HepG2 (cell line): ENCODE measurements at regions not wholly inside any gene's neighbourhood (a gene's known extent, or its start where the extent isn't known, plus 50 kb on each side); places are given as distances from the start of the nearest gene placed in this dataset.

Source experiments
- ATAC-seq: fragments of 200-7000 bp; cut with Tn5 transposase; 3 replicates; pipeline ENCODE4 v1.9.1; 2020; ENCODE audit warnings: mild to moderate bottlenecking, moderate library complexity
- BruUV-seq: library from RNA; stranded (reverse); fragments of 400-500 nt; replicated peaks from 2 replicates; lab custom pipeline; 2021; lab: Mats Ljungman, UMichigan
- CTCF ChIA-PET: fragments of 300-600 bp; formaldehyde crosslinking; extraction: SDS; loops from one replicate; lab custom pipeline; 2021; ENCODE audit warnings: low total read pairs, inconsistent platforms, low intra/inter-chr PET ratio; lab: Yijun Ruan, JAX
- POLR2A ChIA-PET: fragments of 350-600 bp; sonication (Branson Sonifier 250); formaldehyde crosslinking; loops from one replicate; lab custom pipeline; 2020; ENCODE audit warnings: antibody characterized with exemption, inconsistent platforms; lab: Yijun Ruan, JAX
- DNase-seq: peaks from one replicate; pipeline ENCODE4 v3.0.0-alpha.2; 2015; ENCODE audit warnings: low spot score
- FAIRE-seq: peaks from 3 replicates; lab custom pipeline; 2011; peaks lifted over from hg19 to GRCh38; lab: Jason Lieb, UNC
- H2AFZ ChIP-seq: one replicate; pipeline ENCODE4 v1.6.1; 2011; ENCODE audit warnings: low read length, inconsistent platforms
- H3K27ac ChIP-seq: fragments of 300-600 bp; 3 replicates; pipeline ENCODE4 v1.8.0; 2011; ENCODE audit warnings: mixed run types, mild to moderate bottlenecking, mixed read lengths, low read length, inconsistent platforms; ENCODE audit not compliant: insufficient read depth; ENCODE audit errors: extremely low read length
- H3K27me3 ChIP-seq, 2 experiments: fragments of 200-600 bp in 1 of 2; 2 replicates in 1 of 2; 3 replicates in 1 of 2; pipeline versions ENCODE4 v1.6.0 to v1.8.0; 2011; ENCODE audit warnings: low read length in 2 of 2, mild to moderate bottlenecking in 2 of 2, moderate library complexity in 2 of 2, inconsistent platforms in 1 of 2; ENCODE audit not compliant: insufficient read depth in 2 of 2, control insufficient read depth in 1 of 2
- H3K36me3 ChIP-seq, 2 experiments: fragments of 200-600 bp in 1 of 2; replicated peaks in 1 of 2; 2 replicates in 1 of 2; 3 replicates in 1 of 2; pipeline versions ENCODE4 v1.5.1 to v1.8.0; 2011; ENCODE audit warnings: low read length in 2 of 2, inconsistent platforms in 1 of 2; ENCODE audit not compliant: insufficient read depth in 2 of 2, control insufficient read depth in 1 of 2
- H3K4me1 ChIP-seq: 2 replicates; pipeline ENCODE4 v1.5.1; 2012; ENCODE audit warnings: low read length, inconsistent platforms; ENCODE audit not compliant: insufficient read depth
- H3K4me2 ChIP-seq: 2 replicates; pipeline ENCODE4 v1.6.0; 2011; ENCODE audit warnings: low read depth, low read length, inconsistent platforms
- H3K4me3 ChIP-seq, 3 experiments: fragments of 200-600 bp in 1 of 3; sonication (generic), shearing (Covaris generic) in 1 of 3; replicated peaks in 1 of 3; 2 replicates each; pipeline ENCODE4 v1.5.1; 2011 to 2016; ENCODE audit warnings: low read length in 3 of 3, inconsistent platforms in 2 of 3, low read depth in 2 of 3, mild to moderate bottlenecking in 2 of 3, control low read depth in 1 of 3, mixed read lengths in 1 of 3; ENCODE audit not compliant: insufficient read depth in 1 of 3
- H3K79me2 ChIP-seq: one replicate; pipeline ENCODE4 v1.6.1; 2011; ENCODE audit warnings: low read length, inconsistent platforms; ENCODE audit not compliant: insufficient read depth
- H3K9ac ChIP-seq: 2 replicates; pipeline ENCODE4 v1.6.0; 2011; ENCODE audit warnings: mild to moderate bottlenecking, low read depth, low read length, inconsistent platforms; ENCODE audit not compliant: insufficient read depth
- H3K9me3 ChIP-seq: 2 replicates; pipeline ENCODE4 v1.5.1; 2012; ENCODE audit warnings: mild to moderate bottlenecking, low read length
- H4K20me1 ChIP-seq: 2 replicates; pipeline ENCODE4 v1.6.0; 2011; ENCODE audit warnings: inconsistent platforms, mild to moderate bottlenecking, low read length, moderate library complexity; ENCODE audit not compliant: insufficient read depth
- ASH2L ChIP-seq: fragments of 300-600, 200-600 bp; sonication (generic); IDR thresholded peaks from 2 replicates; pipeline ENCODE4 v1.7.0; 2017; ENCODE audit warnings: low read depth, mild to moderate bottlenecking, moderate library complexity, mixed read lengths, low read length; ENCODE audit not compliant: insufficient read length
- BCL3 ChIP-seq: sonication (generic); formaldehyde crosslinking; IDR thresholded peaks from 2 replicates; pipeline ENCODE4 v1.5.1; 2020; ENCODE audit warnings: mild to moderate bottlenecking, missing genetic modification reagents, moderate library complexity
- IRF9 ChIP-seq: sonication (generic); formaldehyde crosslinking; IDR thresholded peaks from 2 replicates; pipeline ENCODE4 v1.8.0; 2022; ENCODE audit warnings: missing genetic modification reagents, mild to moderate bottlenecking, borderline replicate concordance
- MAFF ChIP-seq: IDR thresholded peaks from 2 replicates; pipeline ENCODE4 v1.6.1; 2011; ENCODE audit warnings: low read depth, low read length, improper control_type of control experiment
- MAFK ChIP-seq, 2 experiments: IDR thresholded peaks in 1 of 2; conservative IDR thresholded peaks in 1 of 2; 2 replicates each; pipeline ENCODE4 v1.6.1; 2011; ENCODE audit warnings: improper control_type of control experiment in 2 of 2, low read length in 2 of 2
- NFE2L2 ChIP-seq: fragments of 150-350 bp; IDR thresholded peaks from 2 replicates; pipeline ENCODE4 v1.6.1; 2014; ENCODE audit warnings: low read length
- PCBP2 ChIP-seq: fragments of 200-400 bp; formaldehyde crosslinking; optimal IDR thresholded peaks from 2 replicates; pipeline ENCODE3; 2018; ENCODE audit warnings: low read length, low read depth; ENCODE audit not compliant: poor library complexity, severe bottlenecking
- SMARCE1 ChIP-seq: fragments of 450-650 bp; IDR thresholded peaks from 2 replicates; pipeline ENCODE4 v1.6.1; 2017; ENCODE audit warnings: borderline replicate concordance
- TAF15 ChIP-seq: fragments of 200-400 bp; formaldehyde crosslinking; IDR thresholded peaks from one replicate; pipeline ENCODE4 v1.6.1; 2018; ENCODE audit warnings: mild to moderate bottlenecking, low read depth, low read length; ENCODE audit not compliant: poor library complexity, severe bottlenecking
- TP53 ChIP-seq: sonication (generic); formaldehyde crosslinking; conservative IDR thresholded peaks from 2 replicates; pipeline ENCODE4 v1.4.0; 2020; ENCODE audit warnings: missing genetic modification reagents
- YY1 ChIP-seq: IDR thresholded peaks from 2 replicates; pipeline ENCODE4 v1.6.1; 2011; ENCODE audit warnings: low read length, low read depth, moderate library complexity, mild to moderate bottlenecking; ENCODE audit not compliant: insufficient read depth, insufficient replicate concordance
- ZFYVE20 ChIP-seq: sonication (generic); formaldehyde crosslinking; IDR thresholded peaks from 2 replicates; pipeline ENCODE4 v1.8.0; 2023; ENCODE audit warnings: low read depth, mild to moderate bottlenecking, moderate library complexity, missing genetic modification reagents, borderline replicate concordance
- ZNF224 ChIP-seq: sonication (generic); formaldehyde crosslinking; IDR thresholded peaks from 2 replicates; pipeline ENCODE4 v1.5.0; 2020; ENCODE audit warnings: mild to moderate bottlenecking, missing genetic modification reagents
- ZNF383 ChIP-seq: sonication (generic); formaldehyde crosslinking; IDR thresholded peaks from 2 replicates; pipeline ENCODE4 v1.4.0; 2020; ENCODE audit warnings: missing genetic modification reagents, mild to moderate bottlenecking, borderline replicate concordance
- WGBS: methylation state at CpG from one replicate; pipeline ENCODE4 v1.1.6; 2017; ENCODE audit warnings: low lambda C conversion rate; 5-methylcytosine and 5-hydroxymethylcytosine counted together
- in situ Hi-C: cut with HindIII; loops from 2 replicates; pipeline ENCODE4 v1.10.0; 2017; ENCODE audit warnings: low pct_unique_long_range_greater_than_20kb; ENCODE audit not compliant: extremely low pct_ligation_motif_present
- intact Hi-C: fragments of 100-400 bp; cut with micrococcal nuclease; formaldehyde crosslinking; loops from one replicate; pipeline ENCODE4 v1.10.0; 2022; ENCODE audit not compliant: unreplicated experiment

DNA sequence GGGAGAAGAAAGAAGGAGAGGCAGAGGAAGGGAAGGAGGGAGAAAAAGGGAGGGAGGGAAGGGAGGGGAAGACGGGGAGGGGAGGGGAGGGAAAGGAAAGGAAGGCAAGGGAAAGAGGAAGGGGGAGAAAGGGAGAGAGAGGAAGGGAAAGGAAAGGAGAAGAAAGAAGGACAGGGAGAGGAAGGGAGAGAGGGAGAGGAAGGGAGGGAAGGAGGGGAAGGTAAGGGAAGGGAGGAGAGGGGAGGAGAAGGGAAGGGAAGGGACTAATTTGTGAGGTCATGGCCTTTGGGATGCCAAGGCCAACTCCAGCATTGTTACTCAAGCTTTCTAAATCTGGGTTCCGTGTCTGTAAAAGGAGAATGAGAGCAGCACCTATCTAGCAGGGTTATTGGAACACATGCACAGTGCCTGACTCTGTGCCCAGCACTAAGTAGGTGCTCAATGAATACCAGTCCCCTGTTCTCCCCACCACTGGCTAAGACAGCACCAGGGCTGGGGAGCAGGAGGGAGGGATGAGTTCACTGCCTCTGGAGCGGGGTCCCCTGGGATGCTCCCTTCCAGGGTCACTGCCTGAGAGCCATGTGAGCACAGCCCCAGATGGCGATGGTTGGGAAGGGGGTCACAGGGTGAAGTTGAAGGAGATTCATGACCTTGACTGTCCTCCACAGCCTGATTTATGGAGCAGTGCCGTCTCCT lies 560.1 kb upstream of the TBX3 start:
- in situ Hi-C loops (no loop called here), intact Hi-C loops (no loop called here)
- ChIA-PET POLR2A (no interaction called here), CTCF (no interaction called here)
- Histone ChIP-seq H3K9me3 (no peaks in the 10 kb centered on the region), H3K9ac (no peak overlapping the region), H3K27me3 (peaks cover 0 to 28% of the 10 kb centered on the region in 2 experiments; a peak in 2 of 5 replicates), H3K79me2 (no peaks in the 10 kb centered on the region), H3K4me1 (no peaks in the 10 kb centered on the region), H2AFZ (no peak overlapping the region), H4K20me1 (no peaks in the 10 kb centered on the region), H3K27ac (no peak overlapping the region), H3K4me3 (no peak overlapping the region), H3K36me3 (no peaks in the 10 kb centered on the region), H3K4me2 (no peak overlapping the region)
- 26% methylated on average over 4 of the region's 5 CpGs for WGBS
- FAIRE-seq (no peak), DNase-seq (no peak), ATAC-seq (no peak)
- TF ChIP-seq BCL3 (CRISPR knock-in tag), result no peak
- peak; percentile 85 for TF ChIP-seq PCBP2
- BruUV-seq, result no TSS peak

- CTCF ChIA-PET, result no interaction called here
- TF ChIP-seq IRF9 (no peak), ZNF383 (no peak), YY1 (no peak), ZFYVE20 (CRISPR knock-in tag) (no peak), MAFK (conservative IDR thresholded peaks at IDR 0.05 in 1 of 2, IDR thresholded peaks at IDR 0.05 in 1 of 2; ENCODE audit: low read length in 2 of 2) (peak; percentile 84 to 90), TAF15 (no peak), ZNF224 (CRISPR knock-in tag) (no peak), TP53 (no peak), ASH2L (no peak), MAFF (peak; percentile 83), SMARCE1 (no peak), NFE2L2 (no peak)
Measured at GRCh38 chr12:115240251-115240650, 556.3 kb upstream of the TBX3 start.

More at GRCh38 chr12:115240251-115240650, 556.3 kb upstream of the TBX3 start:
- WGBS, result 0% methylated on average over 1 of the region's 1 CpG
- no TSS peak for BruUV-seq
- Histone ChIP-seq H4K20me1 (no peaks in the 10 kb centered on the region), H3K79me2 (no peaks in the 10 kb centered on the region), H3K9me3 (no peaks in the 10 kb centered on the region), H3K36me3 (no peaks in the 10 kb centered on the region), H3K4me1 (no peaks in the 10 kb centered on the region), H3K27ac (no peak overlapping the region), H3K4me2 (no peak overlapping the region), H3K9ac (no peak overlapping the region), H3K4me3 (no peak overlapping the region), H2AFZ (no peak overlapping the region), H3K27me3 (peaks cover 0 to 39% of the 10 kb centered on the region in 2 experiments; a peak in 2 of 5 replicates)
- ATAC-seq, result no peak
- in situ Hi-C loops, result no loop called here
- intact Hi-C loops, result no loop called here
- POLR2A ChIA-PET, result no interaction called here
- no peak for FAIRE-seq
- no peak for DNase-seq
